ENCODE measurements at regions not wholly inside any gene's neighbourhood (a gene's known extent, or its start where the extent isn't known, plus 50 kb on each side); places are given as distances from the start of the nearest gene placed in this dataset.

DNA sequence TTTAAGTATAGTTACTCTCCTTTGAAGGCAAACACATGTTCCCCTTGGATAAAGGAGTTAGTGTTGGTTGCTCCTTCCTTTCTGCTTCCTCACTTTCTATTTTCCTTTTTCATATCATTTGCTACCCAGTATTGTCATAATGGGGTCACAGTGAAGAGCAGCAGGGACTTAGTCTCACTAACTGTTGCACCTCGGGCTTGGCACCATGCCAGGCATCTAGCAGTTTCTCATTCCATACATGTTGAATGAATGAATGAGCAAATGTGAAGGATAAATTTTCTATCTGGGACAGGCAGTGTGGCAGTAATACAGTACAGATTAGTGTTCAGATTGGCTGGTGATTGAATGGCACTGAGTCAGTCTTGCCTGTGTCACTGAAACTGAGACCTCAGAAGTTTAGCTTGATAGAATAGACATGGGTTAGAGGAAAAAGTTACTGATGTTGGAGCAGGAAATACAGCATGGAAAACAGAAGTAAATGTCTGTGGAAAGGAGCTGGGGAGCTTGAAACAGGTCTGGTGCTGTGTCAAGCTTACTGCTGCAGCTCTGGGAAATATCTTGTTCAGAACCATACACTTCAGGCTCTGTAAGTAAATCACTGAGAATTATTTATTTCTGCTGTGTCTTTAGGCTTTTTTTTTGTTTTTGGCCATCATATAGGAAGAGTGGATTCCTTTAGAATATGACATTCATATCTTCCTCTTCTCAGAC is 55.8 kb upstream of the PITX2 start:
- Histone ChIP-seq H3K9ac (ENCODE audit: low read length) (no peak overlapping the region), H4K20me1 (ENCODE audit: insufficient read depth) (no peaks in the 10 kb centered on the region), H3K79me2 (replicated peaks; ENCODE audit: insufficient read depth, low read length) (no peaks in the 10 kb centered on the region), H3K9me2 (ENCODE audit: insufficient read depth, low read length) (no peaks in the 10 kb centered on the region), H3F3A (ENCODE audit: insufficient read depth, low read length, poor library complexity, severe bottlenecking) (no peaks in the 10 kb centered on the region), H3K27me3 (ENCODE audit: insufficient read depth, low read depth, low read length) (no peaks in the 10 kb centered on the region), H3K4me2 (ENCODE audit: low read length) (no peak overlapping the region), H3K27ac (ENCODE audit: low read length) (no peak overlapping the region), H3K9me3 (ENCODE audit: low read length) (no peaks in the 10 kb centered on the region), H2AFZ (ENCODE audit: low read depth, low read length) (no peak overlapping the region), H3K4me3 (ENCODE audit: low read length) (no peak overlapping the region), H3K36me3 (ENCODE audit: insufficient read depth, low read length) (no peaks in the 10 kb centered on the region)
- TF ChIP-seq POLR2AphosphoS5 (IDR thresholded peaks at IDR 0.05) (no peak), EZH2 (IDR thresholded peaks at IDR 0.05; ENCODE audit: borderline replicate concordance, insufficient read depth, low read length, poor library complexity, severe bottlenecking) (no peak), EP300 (conservative IDR thresholded peaks at IDR 0.05; ENCODE audit: poor library complexity, severe bottlenecking) (no peak), SMC3 (conservative IDR thresholded peaks at IDR 0.05; ENCODE audit: poor library complexity) (no peak), RAD21 (conservative IDR thresholded peaks at IDR 0.05) (no peak), MXI1 (conservative IDR thresholded peaks at IDR 0.05; ENCODE audit: poor library complexity, severe bottlenecking) (no peak), TAF1 (IDR thresholded peaks at IDR 0.05; ENCODE audit: low read depth) (no peak), REST (IDR thresholded peaks at IDR 0.05; ENCODE audit: borderline replicate concordance) (no peak)
- TF ChIP-seq, protein P1, sequence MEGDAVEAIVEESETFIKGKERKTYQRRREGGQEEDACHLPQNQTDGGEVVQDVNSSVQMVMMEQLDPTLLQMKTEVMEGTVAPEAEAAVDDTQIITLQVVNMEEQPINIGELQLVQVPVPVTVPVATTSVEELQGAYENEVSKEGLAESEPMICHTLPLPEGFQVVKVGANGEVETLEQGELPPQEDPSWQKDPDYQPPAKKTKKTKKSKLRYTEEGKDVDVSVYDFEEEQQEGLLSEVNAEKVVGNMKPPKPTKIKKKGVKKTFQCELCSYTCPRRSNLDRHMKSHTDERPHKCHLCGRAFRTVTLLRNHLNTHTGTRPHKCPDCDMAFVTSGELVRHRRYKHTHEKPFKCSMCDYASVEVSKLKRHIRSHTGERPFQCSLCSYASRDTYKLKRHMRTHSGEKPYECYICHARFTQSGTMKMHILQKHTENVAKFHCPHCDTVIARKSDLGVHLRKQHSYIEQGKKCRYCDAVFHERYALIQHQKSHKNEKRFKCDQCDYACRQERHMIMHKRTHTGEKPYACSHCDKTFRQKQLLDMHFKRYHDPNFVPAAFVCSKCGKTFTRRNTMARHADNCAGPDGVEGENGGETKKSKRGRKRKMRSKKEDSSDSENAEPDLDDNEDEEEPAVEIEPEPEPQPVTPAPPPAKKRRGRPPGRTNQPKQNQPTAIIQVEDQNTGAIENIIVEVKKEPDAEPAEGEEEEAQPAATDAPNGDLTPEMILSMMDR (IDR thresholded peaks at IDR 0.05; ENCODE audit: poor library complexity, severe bottlenecking): no peak

- no peaks in the 10 kb centered on the region for H3K36me3 ChIP-seq (ENCODE audit: insufficient read depth, low read length)
- H3K27me3 ChIP-seq (ENCODE audit: insufficient read depth, low read depth, low read length): no peaks in the 10 kb centered on the region
- no peak overlapping the region for H3K4me3 ChIP-seq (ENCODE audit: low read length)
- no peaks in the 10 kb centered on the region for H3K79me2 ChIP-seq (replicated peaks; ENCODE audit: insufficient read depth, low read length)
- H3K9me2 ChIP-seq (ENCODE audit: insufficient read depth, low read length): no peaks in the 10 kb centered on the region
- no peak overlapping the region for H3K9ac ChIP-seq (ENCODE audit: low read length)
- no peaks in the 10 kb centered on the region for H3K9me3 ChIP-seq (ENCODE audit: low read length)
- no peaks in the 10 kb centered on the region for H4K20me1 ChIP-seq (ENCODE audit: insufficient read depth)
- TF ChIP-seq EP300 (conservative IDR thresholded peaks at IDR 0.05; ENCODE audit: poor library complexity, severe bottlenecking) (no peak), TAF1 (IDR thresholded peaks at IDR 0.05; ENCODE audit: low read depth) (no peak), RAD21 (conservative IDR thresholded peaks at IDR 0.05) (no peak), REST (IDR thresholded peaks at IDR 0.05; ENCODE audit: borderline replicate concordance) (no peak), SMC3 (conservative IDR thresholded peaks at IDR 0.05; ENCODE audit: poor library complexity) (no peak), MXI1 (conservative IDR thresholded peaks at IDR 0.05; ENCODE audit: poor library complexity, severe bottlenecking) (no peak), POLR2AphosphoS5 (IDR thresholded peaks at IDR 0.05) (no peak), EZH2 (IDR thresholded peaks at IDR 0.05; ENCODE audit: borderline replicate concordance, insufficient read depth, low read length, poor library complexity, severe bottlenecking) (no peak)
- TF ChIP-seq, protein P1 (IDR thresholded peaks at IDR 0.05; ENCODE audit: poor library complexity, severe bottlenecking): no peak
- no peak overlapping the region for H2AFZ ChIP-seq (ENCODE audit: low read depth, low read length)
- no peak overlapping the region for H3K27ac ChIP-seq (ENCODE audit: low read length)
- no peaks in the 10 kb centered on the region for H3F3A ChIP-seq (ENCODE audit: insufficient read depth, low read length, poor library complexity, severe bottlenecking)
- no peak overlapping the region for H3K4me2 ChIP-seq (ENCODE audit: low read length)
These were observed 57.4 kb upstream of the PITX2 start for GRCh38 chr4:110680265-110680664.
